IPS-NIHi11 (cell line): ENCODE measurements at regions not wholly inside any gene's neighbourhood (a gene's known extent, or its start where the extent isn't known, plus 50 kb on each side); places are given as distances from the start of the nearest gene placed in this dataset.
"Not testable (repeated sequence)": the region's sequence is repeated elsewhere in the genome, so short reads cannot be mapped to it uniquely, and the experiment has no call there.

Experiments
- DNase-seq: peaks from one replicate; pipeline ENCODE4 v3.0.0; 2012; ENCODE audit warnings: mixed read lengths, low spot score

GRCh38 chr1:228611707-228612106 lies 123.6 kb upstream of the RHOU start:
- not testable (repeated sequence) for DNase-seq

GRCh38 chr1:228622002-228622716 lies 113.1 kb upstream of the RHOU start:
- not testable (repeated sequence) for DNase-seq

- DNase-seq = not testable (repeated sequence)
These were observed 108.8 kb upstream of the RHOU start for GRCh38 chr1:228626481-228626880.

GRCh38 chr1:228632858-228633257 lies 102.4 kb upstream of the RHOU start:
- DNase-seq = not testable (repeated sequence)

- not testable (repeated sequence) for DNase-seq
These were observed 100.0 kb upstream of the RHOU start for GRCh38 chr1:228635304-228635703.

GRCh38 chr1:228637529-228637928 lies 97.8 kb upstream of the RHOU start:
- DNase-seq = not testable (repeated sequence)

- DNase-seq = no peak
These were observed 88.4 kb upstream of the RHOU start for GRCh38 chr1:228646717-228647522.

- peak; percentile 51 for DNase-seq
These were observed 87.5 kb upstream of the RHOU start for GRCh38 chr1:228647523-228648444.

GRCh38 chr1:228648647-228649383 lies 86.5 kb upstream of the RHOU start:
- no peak for DNase-seq

- peak; percentile 32 for DNase-seq
These were observed 85.1 kb upstream of the RHOU start for GRCh38 chr1:228650141-228650540.

GRCh38 chr1:228650946-228651345 lies 84.3 kb upstream of the RHOU start:
- DNase-seq = no peak

- DNase-seq = no peak
These were observed 83.2 kb upstream of the RHOU start for GRCh38 chr1:228652116-228652515.

GRCh38 chr1:228653057-228653456 lies 82.2 kb upstream of the RHOU start:
- DNase-seq = not testable (repeated sequence)

- DNase-seq = no peak
These were observed 81.5 kb upstream of the RHOU start for GRCh38 chr1:228653748-228654147.

GRCh38 chr1:228655796-228656394 lies 79.4 kb upstream of the RHOU start:
- no peak for DNase-seq

- not testable (repeated sequence) for DNase-seq
These were observed 73.1 kb upstream of the RHOU start for GRCh38 chr1:228662007-228662689.

GRCh38 chr1:228664399-228664914 lies 70.8 kb upstream of the RHOU start:
- DNase-seq = peak; percentile 73

GRCh38 chr1:228666686-228667623 lies 68.3 kb upstream of the RHOU start:
- no peak for DNase-seq
